ENCODE measurements at regions not wholly inside any gene's neighbourhood (a gene's known extent, or its start where the extent isn't known, plus 50 kb on each side); places are given as distances from the start of the nearest gene placed in this dataset.

DNA sequence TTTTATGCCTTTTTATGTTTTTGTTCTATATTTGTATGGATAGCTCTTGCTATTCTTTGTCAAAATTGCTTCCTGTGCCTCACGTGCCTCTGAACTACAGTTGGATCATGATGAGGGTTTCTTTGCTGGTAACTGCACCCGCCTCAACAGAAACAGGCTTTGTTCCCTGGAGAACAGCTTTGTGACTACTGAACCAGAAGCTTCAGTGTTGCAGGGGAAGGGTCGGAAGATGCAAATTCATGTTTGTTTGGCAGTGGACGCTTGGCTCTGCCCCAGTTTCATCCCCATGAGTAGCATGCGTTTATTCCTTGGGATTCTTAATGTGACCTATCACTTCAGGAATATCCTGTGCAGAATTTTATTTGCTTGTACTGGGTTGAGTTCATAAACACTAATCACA lies 959.1 kb upstream of the WWC1 start:
- Mint-ChIP-seq H3K27me3 (ENCODE audit: insufficient read depth, unreplicated experiment) (no peaks in the 10 kb centered on the region), H3K27ac (ENCODE audit: low read depth, unreplicated experiment) (no peak overlapping the region), H3K4me1 (ENCODE audit: insufficient read depth, unreplicated experiment) (no peaks in the 10 kb centered on the region), H3K36me3 (ENCODE audit: insufficient read depth, unreplicated experiment) (no peaks in the 10 kb centered on the region), H3K4me3 (ENCODE audit: unreplicated experiment) (no peak overlapping the region), H3K9me3 (ENCODE audit: unreplicated experiment) (no peaks in the 10 kb centered on the region)
- CTCF ChIA-PET: no interaction called here
- no TSS peak for BruUV-seq (replicated peaks)
- DNase-seq (ENCODE audit: unreplicated experiment): no peak
- TF ChIP-seq, protein P1, sequence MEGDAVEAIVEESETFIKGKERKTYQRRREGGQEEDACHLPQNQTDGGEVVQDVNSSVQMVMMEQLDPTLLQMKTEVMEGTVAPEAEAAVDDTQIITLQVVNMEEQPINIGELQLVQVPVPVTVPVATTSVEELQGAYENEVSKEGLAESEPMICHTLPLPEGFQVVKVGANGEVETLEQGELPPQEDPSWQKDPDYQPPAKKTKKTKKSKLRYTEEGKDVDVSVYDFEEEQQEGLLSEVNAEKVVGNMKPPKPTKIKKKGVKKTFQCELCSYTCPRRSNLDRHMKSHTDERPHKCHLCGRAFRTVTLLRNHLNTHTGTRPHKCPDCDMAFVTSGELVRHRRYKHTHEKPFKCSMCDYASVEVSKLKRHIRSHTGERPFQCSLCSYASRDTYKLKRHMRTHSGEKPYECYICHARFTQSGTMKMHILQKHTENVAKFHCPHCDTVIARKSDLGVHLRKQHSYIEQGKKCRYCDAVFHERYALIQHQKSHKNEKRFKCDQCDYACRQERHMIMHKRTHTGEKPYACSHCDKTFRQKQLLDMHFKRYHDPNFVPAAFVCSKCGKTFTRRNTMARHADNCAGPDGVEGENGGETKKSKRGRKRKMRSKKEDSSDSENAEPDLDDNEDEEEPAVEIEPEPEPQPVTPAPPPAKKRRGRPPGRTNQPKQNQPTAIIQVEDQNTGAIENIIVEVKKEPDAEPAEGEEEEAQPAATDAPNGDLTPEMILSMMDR (IDR thresholded peaks at IDR 0.05; ENCODE audit: unreplicated experiment): no peak
- POLR2A ChIA-PET: no interaction called here
- intact Hi-C loops (cut with micrococcal nuclease): no loop called here

GRCh38 chr5:167336161-167336560 lies 955.3 kb upstream of the WWC1 start:
- ChIA-PET POLR2A (no interaction called here), CTCF (interaction anchor here (0.6 kb wide), 1 partner anchor 11 kb away, joined by 4 read pairs; no protein-coding TSS in a partner anchor)
- TF ChIP-seq, protein P1 (IDR thresholded peaks at IDR 0.05; ENCODE audit: unreplicated experiment): no peak
- no TSS peak for BruUV-seq (replicated peaks)
- no peak overlapping the region for H3K4me3 Mint-ChIP-seq (ENCODE audit: unreplicated experiment)
- H3K27me3 Mint-ChIP-seq (ENCODE audit: insufficient read depth, unreplicated experiment): no peaks in the 10 kb centered on the region
- no peaks in the 10 kb centered on the region for H3K36me3 Mint-ChIP-seq (ENCODE audit: insufficient read depth, unreplicated experiment)
- H3K9me3 Mint-ChIP-seq (ENCODE audit: unreplicated experiment): no peaks in the 10 kb centered on the region
- no peak overlapping the region for H3K27ac Mint-ChIP-seq (ENCODE audit: low read depth, unreplicated experiment)
- intact Hi-C loops (cut with micrococcal nuclease): no loop called here
- no peak for DNase-seq (ENCODE audit: unreplicated experiment)
- peaks cover 8% of the 10 kb centered on the region for H3K4me1 Mint-ChIP-seq (ENCODE audit: insufficient read depth, unreplicated experiment)

DNA sequence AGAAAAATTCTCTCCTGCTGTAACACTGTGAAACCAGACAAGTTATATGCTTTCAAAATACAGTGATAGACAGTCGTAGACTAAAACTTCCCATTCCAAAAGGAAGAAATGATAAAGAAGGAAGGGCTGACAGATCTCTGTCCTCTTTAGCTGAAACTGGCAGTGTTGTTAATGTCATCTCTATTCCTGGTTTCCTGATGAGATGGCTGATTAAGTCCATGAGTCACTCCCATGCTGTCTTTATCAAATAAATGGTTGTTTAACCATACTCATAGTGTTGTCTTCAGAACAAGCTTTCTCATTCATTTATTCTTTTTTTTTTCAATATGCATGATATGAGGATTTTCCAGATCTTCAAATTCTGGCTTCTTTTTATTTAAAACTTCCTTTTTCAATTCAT lies 952.2 kb upstream of the WWC1 start:
- Mint-ChIP-seq H3K27me3 (ENCODE audit: insufficient read depth, unreplicated experiment) (no peaks in the 10 kb centered on the region), H3K4me3 (ENCODE audit: unreplicated experiment) (no peak overlapping the region), H3K27ac (ENCODE audit: low read depth, unreplicated experiment) (no peak overlapping the region), H3K36me3 (ENCODE audit: insufficient read depth, unreplicated experiment) (no peaks in the 10 kb centered on the region), H3K4me1 (ENCODE audit: insufficient read depth, unreplicated experiment) (peaks cover 18% of the 10 kb centered on the region), H3K9me3 (ENCODE audit: unreplicated experiment) (no peaks in the 10 kb centered on the region)
- TF ChIP-seq, protein P1 (IDR thresholded peaks at IDR 0.05; ENCODE audit: unreplicated experiment): no peak
- DNase-seq (ENCODE audit: unreplicated experiment): no peak
- ChIA-PET POLR2A (interaction anchor here (1.3 kb wide), 1 partner anchor 15 kb away, joined by 3 read pairs; no protein-coding TSS in a partner anchor), CTCF (no interaction called here)
- intact Hi-C loops (cut with micrococcal nuclease): no loop called here
- no TSS peak for BruUV-seq (replicated peaks)

GRCh38 chr5:167346461-167346860 lies 945.0 kb upstream of the WWC1 start:
- H3K9me3 Mint-ChIP-seq (ENCODE audit: unreplicated experiment): no peaks in the 10 kb centered on the region
- TF ChIP-seq, protein P1 (IDR thresholded peaks at IDR 0.05; ENCODE audit: unreplicated experiment): no peak
- H3K27me3 Mint-ChIP-seq (ENCODE audit: insufficient read depth, unreplicated experiment): no peaks in the 10 kb centered on the region
- no peak overlapping the region for H3K27ac Mint-ChIP-seq (ENCODE audit: low read depth, unreplicated experiment)
- POLR2A ChIA-PET: no interaction called here
- no peaks in the 10 kb centered on the region for H3K36me3 Mint-ChIP-seq (ENCODE audit: insufficient read depth, unreplicated experiment)
- BruUV-seq (replicated peaks): no TSS peak
- H3K4me1 Mint-ChIP-seq (ENCODE audit: insufficient read depth, unreplicated experiment): peaks cover 7% of the 10 kb centered on the region
- intact Hi-C loops (cut with micrococcal nuclease): no loop called here
- no peak overlapping the region for H3K4me3 Mint-ChIP-seq (ENCODE audit: unreplicated experiment)
- CTCF ChIA-PET: interaction anchor here (0.7 to 1.1 kb wide), 2 partner anchors 10 to 219 kb away, joined by 4 read pairs; no protein-coding TSS in a partner anchor
- DNase-seq (ENCODE audit: unreplicated experiment): no peak

Measured in MCF 10A (cell line).